ENCODE measurements at regions not wholly inside any gene's neighbourhood (a gene's known extent, or its start where the extent isn't known, plus 50 kb on each side); places are given as distances from the start of the nearest gene placed in this dataset.
"Not testable (repeated sequence)": the region's sequence is repeated elsewhere in the genome, so short reads cannot be mapped to it uniquely, and the experiment has no call there.

DNA sequence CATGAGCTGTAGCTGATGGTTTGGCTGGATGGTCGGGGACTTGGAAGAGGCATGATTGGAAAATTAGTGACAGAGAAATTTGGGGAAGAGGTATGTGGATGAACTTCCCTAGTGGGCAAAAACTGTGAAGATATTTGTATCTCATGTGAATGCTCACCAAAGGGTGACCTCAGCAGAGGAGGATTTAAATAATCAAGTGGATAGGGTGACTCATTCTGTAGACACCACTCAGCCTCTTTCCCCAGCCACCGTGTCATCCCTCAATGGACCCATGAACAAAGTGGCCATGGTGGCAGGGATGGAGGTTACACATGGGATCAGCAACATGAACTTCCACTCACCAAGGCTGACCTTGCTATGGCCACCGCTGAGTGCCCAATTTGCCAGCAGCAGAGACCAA lies 60.8 kb upstream of the KRAS start:
- H3K4me3 ChIP-seq (ENCODE audit: low read depth in 1 of 3, low read length in 3 of 3) = no peak overlapping the region
- no peaks in the 10 kb centered on the region for H3K4me1 ChIP-seq (ENCODE audit: control insufficient read depth in 4 of 4, insufficient read depth in 4 of 4, low read length in 3 of 4)
- H3K9me3 ChIP-seq (ENCODE audit: control insufficient read depth in 4 of 4, low read length in 3 of 4) = no peaks in the 10 kb centered on the region
- no peaks in the 10 kb centered on the region for H3K27me3 ChIP-seq (ENCODE audit: control insufficient read depth in 4 of 4, insufficient read depth in 4 of 4, low read length in 3 of 4)
- no peaks in the 10 kb centered on the region for H3K36me3 ChIP-seq (ENCODE audit: control insufficient read depth in 4 of 4, insufficient read depth in 3 of 4, low read depth in 1 of 4, low read length in 3 of 4)
- H3K27ac ChIP-seq (ENCODE audit: low read depth in 1 of 2, low read length in 2 of 2) = no peak overlapping the region
- TF ChIP-seq, protein P1, sequence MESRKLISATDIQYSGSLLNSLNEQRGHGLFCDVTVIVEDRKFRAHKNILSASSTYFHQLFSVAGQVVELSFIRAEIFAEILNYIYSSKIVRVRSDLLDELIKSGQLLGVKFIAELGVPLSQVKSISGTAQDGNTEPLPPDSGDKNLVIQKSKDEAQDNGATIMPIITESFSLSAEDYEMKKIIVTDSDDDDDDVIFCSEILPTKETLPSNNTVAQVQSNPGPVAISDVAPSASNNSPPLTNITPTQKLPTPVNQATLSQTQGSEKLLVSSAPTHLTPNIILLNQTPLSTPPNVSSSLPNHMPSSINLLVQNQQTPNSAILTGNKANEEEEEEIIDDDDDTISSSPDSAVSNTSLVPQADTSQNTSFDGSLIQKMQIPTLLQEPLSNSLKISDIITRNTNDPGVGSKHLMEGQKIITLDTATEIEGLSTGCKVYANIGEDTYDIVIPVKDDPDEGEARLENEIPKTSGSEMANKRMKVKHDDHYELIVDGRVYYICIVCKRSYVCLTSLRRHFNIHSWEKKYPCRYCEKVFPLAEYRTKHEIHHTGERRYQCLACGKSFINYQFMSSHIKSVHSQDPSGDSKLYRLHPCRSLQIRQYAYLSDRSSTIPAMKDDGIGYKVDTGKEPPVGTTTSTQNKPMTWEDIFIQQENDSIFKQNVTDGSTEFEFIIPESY (IDR thresholded peaks at IDR 0.05) = no peak
- no peak for TF ChIP-seq FOXA2 (IDR thresholded peaks at IDR 0.05)
- TF ChIP-seq, protein P2, sequence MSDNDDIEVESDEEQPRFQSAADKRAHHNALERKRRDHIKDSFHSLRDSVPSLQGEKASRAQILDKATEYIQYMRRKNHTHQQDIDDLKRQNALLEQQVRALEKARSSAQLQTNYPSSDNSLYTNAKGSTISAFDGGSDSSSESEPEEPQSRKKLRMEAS (IDR thresholded peaks at IDR 0.05) = no peak
- WGBS = over 99% methylated on average over 3 of the region's 3 CpGs
- DNase-seq (ENCODE audit: low spot score) = no peak
- H3K9ac ChIP-seq (ENCODE audit: low read depth in 1 of 2, low read length in 2 of 2) = no peak overlapping the region

DNA sequence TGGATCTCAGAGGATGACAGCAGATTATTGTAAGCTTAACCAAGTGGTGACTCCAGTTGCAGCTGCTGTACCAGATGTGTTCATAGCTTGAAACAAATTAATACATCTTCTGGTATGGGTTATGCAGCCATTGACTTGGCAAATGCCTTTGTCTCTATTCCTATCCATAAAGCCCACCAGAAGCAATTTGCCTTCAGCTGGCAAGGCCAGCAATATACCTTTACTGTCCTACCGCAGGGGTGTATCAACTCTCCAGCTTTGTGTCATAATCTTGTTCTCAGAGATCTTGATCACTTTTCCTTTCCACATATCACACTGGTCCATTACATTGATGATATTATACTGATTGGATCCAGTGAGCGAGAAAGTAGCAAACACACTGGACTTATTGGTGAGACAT lies 59.3 kb upstream of the KRAS start:
- WGBS = 100% methylated on average over 2 of the region's 2 CpGs
- not testable (repeated sequence) for DNase-seq (ENCODE audit: low spot score); H3K27ac ChIP-seq (ENCODE audit: low read depth in 1 of 2, low read length in 2 of 2); H3K27me3 ChIP-seq (ENCODE audit: control insufficient read depth in 4 of 4, insufficient read depth in 4 of 4, low read length in 3 of 4); H3K36me3 ChIP-seq (ENCODE audit: control insufficient read depth in 4 of 4, insufficient read depth in 3 of 4, low read depth in 1 of 4, low read length in 3 of 4); H3K9me3 ChIP-seq (ENCODE audit: control insufficient read depth in 4 of 4, low read length in 3 of 4); H3K9ac ChIP-seq (ENCODE audit: low read depth in 1 of 2, low read length in 2 of 2); H3K4me1 ChIP-seq (ENCODE audit: control insufficient read depth in 4 of 4, insufficient read depth in 4 of 4, low read length in 3 of 4); H3K4me3 ChIP-seq (ENCODE audit: low read depth in 1 of 3, low read length in 3 of 3)

DNA sequence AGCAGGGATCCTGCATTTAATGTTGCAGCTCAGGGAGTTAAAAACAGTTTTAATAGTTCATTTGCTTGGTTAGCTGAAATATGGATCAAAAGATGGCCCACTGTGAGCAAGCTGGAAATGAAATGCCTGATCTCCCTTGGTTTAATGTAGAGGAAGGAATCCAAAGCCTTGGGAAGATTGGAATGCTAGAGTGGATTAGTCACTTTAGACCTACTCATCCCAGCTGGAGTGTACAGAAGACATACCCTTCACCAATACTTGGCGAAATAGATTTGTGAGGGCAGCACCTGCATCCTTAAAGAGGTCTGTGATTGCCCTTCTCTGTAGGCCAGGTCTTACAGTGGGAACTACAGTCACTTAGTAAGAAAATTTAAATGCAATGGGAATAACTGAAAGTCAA lies 58.0 kb upstream of the KRAS start:
- Histone ChIP-seq H3K9ac (ENCODE audit: low read depth in 1 of 2, low read length in 2 of 2) (no peak overlapping the region), H3K4me1 (ENCODE audit: control insufficient read depth in 4 of 4, insufficient read depth in 4 of 4, low read length in 3 of 4) (no peaks in the 10 kb centered on the region), H3K9me3 (ENCODE audit: control insufficient read depth in 4 of 4, low read length in 3 of 4) (no peaks in the 10 kb centered on the region), H3K27ac (ENCODE audit: low read depth in 1 of 2, low read length in 2 of 2) (no peak overlapping the region), H3K27me3 (ENCODE audit: control insufficient read depth in 4 of 4, insufficient read depth in 4 of 4, low read length in 3 of 4) (no peaks in the 10 kb centered on the region), H3K4me3 (ENCODE audit: low read depth in 1 of 3, low read length in 3 of 3) (no peak overlapping the region), H3K36me3 (ENCODE audit: control insufficient read depth in 4 of 4, insufficient read depth in 3 of 4, low read depth in 1 of 4, low read length in 3 of 4) (no peaks in the 10 kb centered on the region)
- TF ChIP-seq, protein P1 (IDR thresholded peaks at IDR 0.05) = no peak
- TF ChIP-seq, protein P3, sequence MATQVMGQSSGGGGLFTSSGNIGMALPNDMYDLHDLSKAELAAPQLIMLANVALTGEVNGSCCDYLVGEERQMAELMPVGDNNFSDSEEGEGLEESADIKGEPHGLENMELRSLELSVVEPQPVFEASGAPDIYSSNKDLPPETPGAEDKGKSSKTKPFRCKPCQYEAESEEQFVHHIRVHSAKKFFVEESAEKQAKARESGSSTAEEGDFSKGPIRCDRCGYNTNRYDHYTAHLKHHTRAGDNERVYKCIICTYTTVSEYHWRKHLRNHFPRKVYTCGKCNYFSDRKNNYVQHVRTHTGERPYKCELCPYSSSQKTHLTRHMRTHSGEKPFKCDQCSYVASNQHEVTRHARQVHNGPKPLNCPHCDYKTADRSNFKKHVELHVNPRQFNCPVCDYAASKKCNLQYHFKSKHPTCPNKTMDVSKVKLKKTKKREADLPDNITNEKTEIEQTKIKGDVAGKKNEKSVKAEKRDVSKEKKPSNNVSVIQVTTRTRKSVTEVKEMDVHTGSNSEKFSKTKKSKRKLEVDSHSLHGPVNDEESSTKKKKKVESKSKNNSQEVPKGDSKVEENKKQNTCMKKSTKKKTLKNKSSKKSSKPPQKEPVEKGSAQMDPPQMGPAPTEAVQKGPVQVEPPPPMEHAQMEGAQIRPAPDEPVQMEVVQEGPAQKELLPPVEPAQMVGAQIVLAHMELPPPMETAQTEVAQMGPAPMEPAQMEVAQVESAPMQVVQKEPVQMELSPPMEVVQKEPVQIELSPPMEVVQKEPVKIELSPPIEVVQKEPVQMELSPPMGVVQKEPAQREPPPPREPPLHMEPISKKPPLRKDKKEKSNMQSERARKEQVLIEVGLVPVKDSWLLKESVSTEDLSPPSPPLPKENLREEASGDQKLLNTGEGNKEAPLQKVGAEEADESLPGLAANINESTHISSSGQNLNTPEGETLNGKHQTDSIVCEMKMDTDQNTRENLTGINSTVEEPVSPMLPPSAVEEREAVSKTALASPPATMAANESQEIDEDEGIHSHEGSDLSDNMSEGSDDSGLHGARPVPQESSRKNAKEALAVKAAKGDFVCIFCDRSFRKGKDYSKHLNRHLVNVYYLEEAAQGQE (IDR thresholded peaks at IDR 0.05) = no peak
- TF ChIP-seq, protein P2 (IDR thresholded peaks at IDR 0.05) = no peak
- DNase-seq (ENCODE audit: low spot score) = no peak
- 93% methylated on average over 1 of the region's 1 CpG for WGBS

All from liver (tissue), 6 donors.